GM18873 (cell line): ENCODE measurements at regions not wholly inside any gene's neighbourhood (a gene's known extent, or its start where the extent isn't known, plus 50 kb on each side); places are given as distances from the start of the nearest gene placed in this dataset.

Experiments used
- ATAC-seq: cut with Tn5 transposase; IDR thresholded peaks from one replicate; pipeline ENCODE4 v1.9.1; 2021; ENCODE audit warnings: mild to moderate bottlenecking, moderate library complexity, moderate number of reproducible peaks; ENCODE audit not compliant: unreplicated experiment, low FRiP score

GRCh38 chr5:74363603-74364205 is 276.8 kb downstream of the ENC1 start:
- no peak for ATAC-seq

- ATAC-seq, result no peak
Observed at GRCh38 chr5:74361406-74362358, 278.8 kb downstream of the ENC1 start.

DNA sequence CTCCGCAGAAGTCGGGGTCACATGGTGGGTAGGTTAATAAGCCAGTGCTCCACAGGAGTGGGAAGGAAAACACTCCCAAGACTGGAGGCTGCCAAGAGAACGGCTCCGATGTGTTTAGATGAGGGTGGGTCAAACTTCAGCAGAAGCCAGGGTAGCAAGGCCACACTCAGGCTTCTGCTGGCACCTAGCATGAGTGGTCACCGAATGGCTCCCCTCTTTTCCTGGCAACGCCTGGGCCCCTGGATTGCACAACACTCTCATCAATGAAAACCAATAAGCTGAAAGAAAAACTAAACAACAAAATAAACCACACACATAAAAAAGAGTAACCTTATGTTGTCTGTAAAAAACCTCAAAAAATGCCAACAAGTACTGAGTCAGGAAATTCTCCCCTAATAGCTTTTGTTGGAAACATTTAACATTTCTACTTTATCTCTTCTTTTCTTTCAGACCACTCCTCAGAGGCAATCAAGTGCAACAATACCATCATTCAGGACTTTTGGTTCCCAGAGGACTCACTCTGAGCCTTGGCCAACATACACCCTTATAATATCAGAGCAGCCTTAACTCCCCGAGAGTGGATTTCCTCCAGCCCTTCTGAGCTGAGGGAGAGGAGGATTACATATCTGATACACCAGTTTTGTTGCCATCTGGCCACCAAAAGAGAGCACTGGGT is 279.9 kb downstream of the ENC1 start:
- ATAC-seq, result no peak

- ATAC-seq, result no peak
Observed at GRCh38 chr5:74357827-74358226, 282.7 kb downstream of the ENC1 start.

DNA sequence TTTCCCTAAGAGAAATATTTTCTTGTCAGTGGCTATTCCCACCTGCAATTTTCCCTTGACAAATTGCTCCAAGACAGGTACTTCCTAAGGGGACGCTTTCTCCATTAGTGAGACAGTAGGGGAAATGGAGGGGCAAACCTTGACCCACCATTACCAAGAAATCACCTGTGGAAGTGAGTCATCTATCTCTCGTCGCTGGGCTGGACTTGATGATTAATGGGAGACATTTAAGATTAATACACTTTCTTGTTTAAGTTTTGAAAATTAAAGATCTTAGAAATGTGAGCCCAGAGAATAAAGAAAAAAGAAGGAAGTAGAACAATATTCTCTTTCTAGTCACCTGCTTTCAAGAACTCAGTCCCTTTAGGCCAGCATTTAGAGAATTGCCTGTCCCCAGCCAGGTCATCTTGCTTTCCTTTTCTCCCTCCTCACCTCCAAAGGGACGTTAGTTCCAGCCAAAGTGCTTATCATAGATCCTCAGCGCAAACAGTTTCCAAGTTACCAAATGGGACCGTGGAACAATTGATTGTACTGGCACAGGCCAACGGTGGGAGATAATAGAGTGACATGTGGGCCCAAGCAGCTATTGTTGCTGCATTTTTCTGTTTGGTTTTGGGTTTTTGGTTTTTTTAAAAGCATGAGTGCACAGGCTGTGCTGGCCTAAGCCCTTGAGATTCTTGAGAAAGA is 284.4 kb downstream of the ENC1 start:
- no peak for ATAC-seq

DNA sequence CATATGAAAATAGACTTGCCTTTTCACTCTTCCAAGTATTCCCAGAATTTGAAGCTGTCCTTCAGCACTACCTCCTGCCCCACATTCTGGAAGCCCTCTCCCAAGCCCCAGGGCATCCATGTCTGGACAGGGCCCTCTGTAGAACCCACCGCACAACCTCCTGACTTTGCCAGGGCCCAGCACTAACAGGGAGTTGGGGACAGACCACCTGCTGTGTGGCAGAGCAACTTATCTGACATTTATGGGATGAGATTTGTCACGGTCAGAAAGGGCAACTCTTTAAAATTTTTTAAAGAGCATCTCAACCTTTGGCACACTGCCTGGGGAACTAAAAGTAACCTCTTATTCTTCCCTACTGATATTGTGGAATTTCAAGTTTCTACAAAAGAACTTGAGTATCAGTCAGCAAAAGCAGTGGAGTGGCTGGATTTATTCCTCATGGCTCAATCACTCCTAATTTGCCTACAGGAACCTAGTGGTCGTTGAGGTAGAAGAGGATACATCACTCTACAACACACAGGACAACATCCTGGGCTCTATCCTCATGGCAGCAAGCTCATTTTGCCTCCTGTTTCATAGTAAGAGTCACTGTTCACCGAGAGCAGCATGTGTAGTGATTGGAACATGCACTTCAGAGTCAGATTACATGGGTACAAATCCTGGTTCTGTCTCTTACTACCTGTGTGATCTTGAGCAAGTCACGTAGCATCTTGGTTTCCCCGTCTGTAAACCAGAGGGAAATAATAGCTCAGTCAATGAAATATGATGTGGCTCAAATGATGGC is 285.3 kb downstream of the ENC1 start:
- ATAC-seq, result no peak

- no peak for ATAC-seq
Observed at GRCh38 chr5:74352256-74352655, 288.3 kb downstream of the ENC1 start.

DNA sequence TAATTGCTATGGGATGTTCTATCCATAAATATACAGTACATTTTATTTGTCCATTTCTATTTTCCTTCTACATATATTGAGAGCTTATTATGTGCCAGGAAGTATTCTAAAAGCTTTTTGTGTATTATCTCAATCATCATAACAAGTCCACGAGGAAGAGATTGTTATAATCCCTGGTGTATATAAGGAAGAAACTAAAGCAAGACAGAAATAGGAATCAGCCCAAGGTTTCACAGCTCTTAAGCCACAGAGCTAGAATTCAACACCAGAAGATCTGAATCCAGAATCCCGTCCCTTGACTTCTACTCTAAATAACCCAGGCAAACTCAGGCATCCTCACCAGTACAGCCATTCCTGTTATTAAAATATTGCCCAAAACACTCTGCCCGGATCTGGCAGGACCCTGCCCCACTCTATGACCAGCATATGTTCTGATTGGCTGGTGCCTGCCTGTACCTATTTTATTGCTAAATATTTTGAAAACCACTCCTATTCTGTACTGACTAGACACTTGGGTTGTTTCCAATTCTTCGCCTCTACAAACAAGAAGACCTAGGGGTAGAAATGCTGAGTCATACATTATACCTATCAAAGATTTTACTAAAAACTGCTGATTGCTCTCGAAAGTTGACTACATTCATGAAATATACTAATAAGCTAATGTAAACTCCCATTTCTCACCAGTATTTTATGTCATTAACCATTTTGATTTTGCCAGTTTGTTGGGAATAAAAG is 297.4 kb downstream of the ENC1 start:
- ATAC-seq, result no peak

- no peak for ATAC-seq
Observed at GRCh38 chr5:74342182-74342581, 298.3 kb downstream of the ENC1 start.

GRCh38 chr5:74341221-74341620 is 299.3 kb downstream of the ENC1 start:
- ATAC-seq, result no peak

- no peak for ATAC-seq
Observed at GRCh38 chr5:74340476-74340875, 300.1 kb downstream of the ENC1 start.

DNA sequence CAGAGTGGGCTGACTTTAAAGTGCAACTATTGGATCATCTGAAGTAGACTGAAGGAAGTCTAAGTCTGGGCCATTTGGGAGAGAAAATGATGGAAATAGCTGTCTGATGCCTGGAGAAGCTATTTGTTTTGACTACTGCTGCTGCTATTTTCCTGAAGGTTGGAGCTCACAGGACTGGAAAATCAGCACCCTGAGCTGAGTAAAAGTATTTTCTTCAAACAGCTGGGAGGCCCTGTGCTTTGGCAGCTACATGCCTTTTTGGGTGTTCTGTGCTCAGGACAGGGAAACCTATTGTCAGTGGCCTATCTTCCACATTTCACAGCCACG is 302.6 kb downstream of the ENC1 start:
- ATAC-seq, result no peak

GRCh38 chr5:74337254-74337983 is 303.1 kb downstream of the ENC1 start:
- ATAC-seq, result no peak

GRCh38 chr5:74336297-74336696 is 304.2 kb downstream of the ENC1 start:
- no peak for ATAC-seq

- no peak for ATAC-seq
Observed at GRCh38 chr5:74334762-74335384, 305.7 kb downstream of the ENC1 start.

DNA sequence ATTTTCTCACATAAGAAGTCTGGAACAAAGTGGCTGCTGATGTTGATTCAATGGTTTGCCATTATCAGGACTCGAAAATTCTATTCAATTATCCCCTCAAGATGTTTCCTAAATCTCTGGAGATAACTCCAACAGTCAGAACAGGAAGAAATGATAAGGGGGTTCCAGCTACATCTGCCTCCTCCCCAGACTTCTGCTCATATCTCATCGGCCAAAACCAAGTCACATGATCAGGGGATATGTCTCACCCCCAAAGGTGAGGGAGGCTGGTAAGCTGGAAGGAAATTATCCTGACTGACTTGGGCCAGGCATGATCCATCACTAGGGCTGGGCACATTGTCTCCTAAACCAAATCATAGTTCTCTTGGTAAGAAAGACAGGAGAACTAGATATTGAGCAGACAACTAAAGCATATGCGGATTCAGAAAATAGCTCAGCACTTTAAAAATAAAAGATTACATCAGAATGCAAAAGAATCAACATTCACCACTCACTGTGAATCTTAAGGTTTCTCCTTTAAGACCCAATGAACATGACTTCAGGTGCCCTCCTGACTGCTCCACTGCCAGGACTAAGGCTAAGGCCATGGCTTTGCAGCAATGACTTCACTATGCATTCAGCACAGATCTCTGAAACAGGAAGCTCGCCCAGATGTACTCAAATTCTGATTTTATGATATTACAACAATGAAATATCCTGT is 306.3 kb downstream of the ENC1 start:
- ATAC-seq, result no peak

- ATAC-seq, result no peak
Observed at GRCh38 chr5:74333430-74333829, 307.1 kb downstream of the ENC1 start.

GRCh38 chr5:74332682-74333081 is 307.8 kb downstream of the ENC1 start:
- ATAC-seq, result no peak
